HFF-Myc (cell line): ENCODE measurements at regions not wholly inside any gene's neighbourhood (a gene's known extent, or its start where the extent isn't known, plus 50 kb on each side); places are given as distances from the start of the nearest gene placed in this dataset.
A peak's percentile ranks its signal among the peaks of the same experiment; 100 is the strongest.

Experiments
- DNase-seq: peaks from one replicate; pipeline ENCODE4 v3.0.0-alpha.2; 2011; ENCODE audit warnings: low read depth; ENCODE audit errors: extremely low read depth
- H3K4me3 ChIP-seq: replicated peaks from 2 replicates; pipeline ENCODE4 v1.5.1; 2011; ENCODE audit warnings: low read depth, mild to moderate bottlenecking, control low read depth, low read length
- CTCF ChIP-seq: IDR thresholded peaks from 2 replicates; pipeline ENCODE4 v1.5.1; 2012; ENCODE audit warnings: mild to moderate bottlenecking, low read depth, low read length, control low read depth; ENCODE audit errors: missing control alignments

- no peak for DNase-seq
- no peak for TF ChIP-seq CTCF
- no peak overlapping the region for H3K4me3 ChIP-seq
Observed at GRCh38 chr2:223389624-223390023, 212.5 kb downstream of the SCG2 start.

GRCh38 chr2:223396993-223397392 lies 205.2 kb downstream of the SCG2 start:
- no peak for TF ChIP-seq CTCF
- no peak overlapping the region for H3K4me3 ChIP-seq
- DNase-seq, result no peak

- DNase-seq, result no peak
- TF ChIP-seq CTCF, result no peak
- no peak overlapping the region for H3K4me3 ChIP-seq
Observed at GRCh38 chr2:223399357-223399957, 202.7 kb downstream of the SCG2 start.

- no peak overlapping the region for H3K4me3 ChIP-seq
- DNase-seq, result no peak
- no peak for TF ChIP-seq CTCF
Observed at GRCh38 chr2:223404616-223405015, 197.5 kb downstream of the SCG2 start.

DNA sequence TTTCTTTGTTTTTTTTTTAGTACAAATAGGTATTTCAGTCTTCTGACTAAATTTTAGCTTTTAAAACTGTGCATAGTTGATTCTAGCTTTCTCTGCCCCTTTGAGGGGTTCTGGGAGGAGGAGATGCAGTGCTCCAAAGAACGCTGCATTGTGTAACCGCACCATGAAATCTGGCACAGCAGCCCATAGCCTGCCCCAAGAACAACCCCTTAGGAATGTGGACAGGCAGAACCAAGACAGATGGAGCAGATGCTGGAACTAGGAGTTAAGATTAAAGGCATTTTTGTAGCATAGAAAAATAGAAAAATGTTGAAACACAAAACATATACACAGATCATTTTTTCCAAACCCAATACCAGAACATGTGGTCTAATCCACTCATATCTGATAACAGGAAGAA lies 187.5 kb downstream of the SCG2 start:
- H3K4me3 ChIP-seq, result no peak overlapping the region
- TF ChIP-seq CTCF, result no peak
- DNase-seq, result peak; percentile 5

GRCh38 chr2:223415071-223415470 lies 187.1 kb downstream of the SCG2 start:
- no peak overlapping the region for H3K4me3 ChIP-seq
- TF ChIP-seq CTCF, result no peak
- DNase-seq, result no peak
